ENCODE measurements at regions not wholly inside any gene's neighbourhood (a gene's known extent, or its start where the extent isn't known, plus 50 kb on each side); places are given as distances from the start of the nearest gene placed in this dataset.
"Not testable (repeated sequence)": the region's sequence is repeated elsewhere in the genome, so short reads cannot be mapped to it uniquely, and the experiment has no call there.

DNA sequence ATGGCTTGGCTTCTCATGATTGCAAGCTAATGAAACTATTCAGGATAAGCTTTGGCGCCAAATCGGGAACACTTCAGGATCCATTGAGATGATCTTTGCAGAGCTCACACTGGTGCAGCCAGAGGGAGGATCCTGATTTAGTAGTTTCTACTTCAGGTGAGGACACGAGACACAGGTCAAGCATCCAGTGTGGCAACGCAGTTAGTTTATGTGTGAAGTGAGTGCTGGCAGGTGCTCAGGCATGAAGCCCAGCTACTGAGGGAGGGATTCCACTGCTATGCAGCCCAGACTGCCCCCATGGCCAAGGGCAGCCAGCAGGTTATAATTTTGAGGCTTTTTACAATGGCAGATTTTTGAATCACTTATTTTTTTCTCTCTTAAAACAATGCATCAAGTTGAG is 113.5 kb upstream of the PCED1B start:
- no peak overlapping the region for H2AK5ac ChIP-seq (ENCODE audit: low read length)
- H3K79me2 ChIP-seq (ENCODE audit: control insufficient read depth, insufficient read depth, low read length) = no peaks in the 10 kb centered on the region
- H3K18ac ChIP-seq (ENCODE audit: low read length) = no peak overlapping the region
- no peak overlapping the region for H2BK15ac ChIP-seq (replicated peaks; ENCODE audit: low read depth)
- H3K56ac ChIP-seq (ENCODE audit: low read length) = no peak overlapping the region
- no peak overlapping the region for H3K4me3 ChIP-seq (ENCODE audit: low read length)
- H3K36me3 ChIP-seq (ENCODE audit: control insufficient read depth, insufficient read depth, low read length) = no peaks in the 10 kb centered on the region
- no peaks in the 10 kb centered on the region for H3K79me1 ChIP-seq (ENCODE audit: low read length)
- WGBS (ENCODE audit: extremely low coverage, insufficient coverage, low lambda C conversion rate) = no CpG with 5 or more reads among the region's 4 CpGs
- no peak overlapping the region for H3K9ac ChIP-seq (ENCODE audit: low read length)
- H3K27ac ChIP-seq (ENCODE audit: low read depth, low read length) = no peak overlapping the region
- no peak overlapping the region for H2BK120ac ChIP-seq (ENCODE audit: low read depth, low read length)
- H4K8ac ChIP-seq (ENCODE audit: low read depth, low read length) = no peak overlapping the region
- no peak overlapping the region for H4K5ac ChIP-seq (ENCODE audit: low read length)
- no peak overlapping the region for H3K4me2 ChIP-seq (ENCODE audit: low read length)
- H3K27me3 ChIP-seq (ENCODE audit: insufficient read depth, low read length, poor library complexity) = no peaks in the 10 kb centered on the region
- peaks cover 4% of the 10 kb centered on the region for H3K4me1 ChIP-seq (ENCODE audit: control insufficient read depth, low read depth, low read length)
- no peak overlapping the region for H3K4ac ChIP-seq (ENCODE audit: low read depth, low read length)
- H2BK5ac ChIP-seq (ENCODE audit: low read length) = no peak overlapping the region
- H3K23ac ChIP-seq (ENCODE audit: low read length) = no peak overlapping the region
- no peak for DNase-seq

DNA sequence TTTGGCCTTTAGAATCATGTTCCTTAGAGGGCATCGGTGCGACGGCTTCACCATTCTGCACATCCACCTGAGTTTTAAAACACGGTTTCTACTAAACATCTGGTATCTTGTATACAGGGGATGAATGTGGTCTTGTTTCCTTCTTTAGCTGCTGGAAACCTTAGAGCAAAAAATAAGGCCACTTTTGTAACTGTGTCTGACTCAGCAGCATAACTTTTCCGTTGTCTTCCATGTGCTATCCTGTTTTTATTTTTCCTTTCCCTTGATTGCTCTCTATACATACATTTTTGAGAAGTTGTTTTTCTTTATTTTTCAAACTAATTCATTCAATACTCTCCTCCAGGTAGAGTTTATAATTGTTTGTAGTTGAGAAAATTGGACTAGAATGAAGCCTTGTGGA is 108.8 kb upstream of the PCED1B start:
- Histone ChIP-seq H3K79me1 (ENCODE audit: low read length) (no peaks in the 10 kb centered on the region), H3K27ac (ENCODE audit: low read depth, low read length) (no peak overlapping the region), H2BK15ac (replicated peaks; ENCODE audit: low read depth) (no peak overlapping the region), H2AK5ac (ENCODE audit: low read length) (no peak overlapping the region), H2BK5ac (ENCODE audit: low read length) (no peak overlapping the region), H3K9ac (ENCODE audit: low read length) (no peak overlapping the region), H3K4ac (ENCODE audit: low read depth, low read length) (no peak overlapping the region), H3K36me3 (ENCODE audit: control insufficient read depth, insufficient read depth, low read length) (no peaks in the 10 kb centered on the region), H3K79me2 (ENCODE audit: control insufficient read depth, insufficient read depth, low read length) (no peaks in the 10 kb centered on the region), H3K56ac (ENCODE audit: low read length) (no peak overlapping the region), H3K27me3 (ENCODE audit: insufficient read depth, low read length, poor library complexity) (no peaks in the 10 kb centered on the region), H2BK120ac (ENCODE audit: low read depth, low read length) (no peak overlapping the region), H3K4me1 (ENCODE audit: control insufficient read depth, low read depth, low read length) (no peaks in the 10 kb centered on the region), H3K4me2 (ENCODE audit: low read length) (no peak overlapping the region), H3K18ac (ENCODE audit: low read length) (no peak overlapping the region), H4K5ac (ENCODE audit: low read length) (no peak overlapping the region), H4K8ac (ENCODE audit: low read depth, low read length) (no peak overlapping the region), H3K23ac (ENCODE audit: low read length) (no peak overlapping the region), H3K4me3 (ENCODE audit: low read length) (no peak overlapping the region)
- no CpG with 5 or more reads among the region's 5 CpGs for WGBS (ENCODE audit: extremely low coverage, insufficient coverage, low lambda C conversion rate)
- DNase-seq = no peak

DNA sequence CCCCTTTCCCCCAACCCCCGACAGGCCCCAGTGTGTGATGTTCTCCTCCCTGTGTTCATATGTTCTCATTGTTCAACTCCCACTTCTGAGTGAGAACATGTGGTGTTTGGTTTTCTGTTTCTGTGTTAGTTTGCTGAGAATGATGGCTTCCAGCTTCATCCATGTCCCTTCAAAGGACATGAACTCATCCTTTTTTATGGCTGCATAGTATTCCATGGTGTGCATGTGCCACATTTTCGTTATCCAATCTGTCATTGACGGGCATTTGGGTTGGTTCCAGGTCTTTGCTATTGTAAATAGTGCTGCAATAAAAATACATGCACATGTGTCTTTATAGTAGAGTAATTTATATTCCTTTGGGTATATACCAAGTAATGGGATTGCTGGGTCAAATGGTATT is 105.5 kb upstream of the PCED1B start:
- H3K23ac ChIP-seq (ENCODE audit: low read length); H4K5ac ChIP-seq (ENCODE audit: low read length); H3K4me3 ChIP-seq (ENCODE audit: low read length); H3K79me2 ChIP-seq (ENCODE audit: control insufficient read depth, insufficient read depth, low read length); H3K79me1 ChIP-seq (ENCODE audit: low read length); H2BK15ac ChIP-seq (replicated peaks; ENCODE audit: low read depth); H3K56ac ChIP-seq (ENCODE audit: low read length); H3K4me1 ChIP-seq (ENCODE audit: control insufficient read depth, low read depth, low read length); H4K8ac ChIP-seq (ENCODE audit: low read depth, low read length); H3K4ac ChIP-seq (ENCODE audit: low read depth, low read length); H3K36me3 ChIP-seq (ENCODE audit: control insufficient read depth, insufficient read depth, low read length); H3K27me3 ChIP-seq (ENCODE audit: insufficient read depth, low read length, poor library complexity); H3K9ac ChIP-seq (ENCODE audit: low read length); H2BK120ac ChIP-seq (ENCODE audit: low read depth, low read length); H3K4me2 ChIP-seq (ENCODE audit: low read length); H3K18ac ChIP-seq (ENCODE audit: low read length); H2AK5ac ChIP-seq (ENCODE audit: low read length); H2BK5ac ChIP-seq (ENCODE audit: low read length); DNase-seq; H3K27ac ChIP-seq (ENCODE audit: low read depth, low read length): not testable (repeated sequence)
- WGBS (ENCODE audit: extremely low coverage, insufficient coverage, low lambda C conversion rate) = no CpG with 5 or more reads among the region's 3 CpGs

DNA sequence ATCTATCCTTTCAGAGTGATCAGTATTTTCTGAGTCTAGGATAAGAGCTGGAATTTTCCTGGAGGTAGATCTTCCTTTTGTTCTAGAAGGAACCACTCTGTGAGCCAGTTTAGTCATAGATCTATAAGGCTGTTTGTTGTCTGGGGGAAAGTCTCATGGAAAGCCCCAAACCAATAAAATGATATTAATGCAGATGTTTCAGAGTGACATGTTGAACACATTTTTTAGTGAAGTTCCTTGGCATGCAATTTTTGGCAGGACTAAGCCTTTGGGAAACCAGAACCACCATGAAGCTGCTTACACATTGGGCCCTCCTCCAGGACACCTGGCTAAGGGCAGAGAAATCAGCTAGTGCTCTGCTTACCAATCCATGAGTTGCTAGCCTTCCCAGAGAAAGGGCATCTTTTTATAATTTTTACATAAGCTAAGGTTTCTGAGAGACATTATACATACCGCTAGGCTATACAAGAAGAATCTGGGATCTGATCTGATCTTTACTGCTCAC is 101.5 kb upstream of the PCED1B start:
- H3K23ac ChIP-seq (ENCODE audit: low read length) = no peak overlapping the region
- no peak overlapping the region for H2BK120ac ChIP-seq (ENCODE audit: low read depth, low read length)
- no peaks in the 10 kb centered on the region for H3K36me3 ChIP-seq (ENCODE audit: control insufficient read depth, insufficient read depth, low read length)
- H3K27me3 ChIP-seq (ENCODE audit: insufficient read depth, low read length, poor library complexity) = no peaks in the 10 kb centered on the region
- H4K8ac ChIP-seq (ENCODE audit: low read depth, low read length) = no peak overlapping the region
- H3K18ac ChIP-seq (ENCODE audit: low read length) = no peak overlapping the region
- no peak for DNase-seq
- no peaks in the 10 kb centered on the region for H3K79me2 ChIP-seq (ENCODE audit: control insufficient read depth, insufficient read depth, low read length)
- H2BK5ac ChIP-seq (ENCODE audit: low read length) = no peak overlapping the region
- H2BK15ac ChIP-seq (replicated peaks; ENCODE audit: low read depth) = no peak overlapping the region
- no peak overlapping the region for H3K9ac ChIP-seq (ENCODE audit: low read length)
- H3K4me2 ChIP-seq (ENCODE audit: low read length) = no peak overlapping the region
- H4K5ac ChIP-seq (ENCODE audit: low read length) = no peak overlapping the region
- WGBS (ENCODE audit: extremely low coverage, insufficient coverage, low lambda C conversion rate) = no CpG with 5 or more reads among the region's 1 CpG
- no peak overlapping the region for H3K27ac ChIP-seq (ENCODE audit: low read depth, low read length)
- no peak overlapping the region for H3K4ac ChIP-seq (ENCODE audit: low read depth, low read length)
- H3K56ac ChIP-seq (ENCODE audit: low read length) = no peak overlapping the region
- H3K4me1 ChIP-seq (ENCODE audit: control insufficient read depth, low read depth, low read length) = no peaks in the 10 kb centered on the region
- H2AK5ac ChIP-seq (ENCODE audit: low read length) = no peak overlapping the region
- H3K4me3 ChIP-seq (ENCODE audit: low read length) = no peak overlapping the region
- no peaks in the 10 kb centered on the region for H3K79me1 ChIP-seq (ENCODE audit: low read length)

DNA sequence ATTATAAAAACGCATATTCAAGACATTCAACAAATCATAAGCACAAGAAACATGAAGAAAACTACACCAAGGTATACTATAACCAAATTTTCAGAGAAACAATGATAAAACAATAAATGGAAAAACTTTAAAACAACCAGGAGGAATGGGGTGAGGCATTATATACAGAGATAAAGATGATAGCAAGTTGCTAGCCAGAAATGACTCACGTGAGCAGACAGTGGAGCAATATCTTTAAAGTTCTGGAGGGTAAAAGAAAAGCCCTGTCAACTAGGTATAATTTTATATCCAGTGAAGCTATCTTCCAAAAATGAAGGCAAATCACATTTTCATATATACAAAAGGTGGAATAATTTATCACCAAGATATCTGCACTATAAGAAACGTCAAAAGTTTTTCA is 97.8 kb upstream of the PCED1B start:
- H3K56ac ChIP-seq (ENCODE audit: low read length) = no peak overlapping the region
- H3K36me3 ChIP-seq (ENCODE audit: control insufficient read depth, insufficient read depth, low read length) = no peaks in the 10 kb centered on the region
- no peak overlapping the region for H2BK15ac ChIP-seq (replicated peaks; ENCODE audit: low read depth)
- no peak overlapping the region for H3K4ac ChIP-seq (ENCODE audit: low read depth, low read length)
- H3K4me2 ChIP-seq (ENCODE audit: low read length) = no peak overlapping the region
- no peak overlapping the region for H4K5ac ChIP-seq (ENCODE audit: low read length)
- H2BK120ac ChIP-seq (ENCODE audit: low read depth, low read length) = no peak overlapping the region
- no peaks in the 10 kb centered on the region for H3K79me2 ChIP-seq (ENCODE audit: control insufficient read depth, insufficient read depth, low read length)
- no peaks in the 10 kb centered on the region for H3K4me1 ChIP-seq (ENCODE audit: control insufficient read depth, low read depth, low read length)
- H3K27ac ChIP-seq (ENCODE audit: low read depth, low read length) = no peak overlapping the region
- H3K79me1 ChIP-seq (ENCODE audit: low read length) = no peaks in the 10 kb centered on the region
- H3K27me3 ChIP-seq (ENCODE audit: insufficient read depth, low read length, poor library complexity) = no peaks in the 10 kb centered on the region
- H3K18ac ChIP-seq (ENCODE audit: low read length) = no peak overlapping the region
- H3K9ac ChIP-seq (ENCODE audit: low read length) = no peak overlapping the region
- no peak overlapping the region for H4K8ac ChIP-seq (ENCODE audit: low read depth, low read length)
- H2AK5ac ChIP-seq (ENCODE audit: low read length) = no peak overlapping the region
- H2BK5ac ChIP-seq (ENCODE audit: low read length) = no peak overlapping the region
- no peak for DNase-seq
- no peak overlapping the region for H3K23ac ChIP-seq (ENCODE audit: low read length)
- no peak overlapping the region for H3K4me3 ChIP-seq (ENCODE audit: low read length)
- no CpG with 5 or more reads among the region's 3 CpGs for WGBS (ENCODE audit: extremely low coverage, insufficient coverage, low lambda C conversion rate)

DNA sequence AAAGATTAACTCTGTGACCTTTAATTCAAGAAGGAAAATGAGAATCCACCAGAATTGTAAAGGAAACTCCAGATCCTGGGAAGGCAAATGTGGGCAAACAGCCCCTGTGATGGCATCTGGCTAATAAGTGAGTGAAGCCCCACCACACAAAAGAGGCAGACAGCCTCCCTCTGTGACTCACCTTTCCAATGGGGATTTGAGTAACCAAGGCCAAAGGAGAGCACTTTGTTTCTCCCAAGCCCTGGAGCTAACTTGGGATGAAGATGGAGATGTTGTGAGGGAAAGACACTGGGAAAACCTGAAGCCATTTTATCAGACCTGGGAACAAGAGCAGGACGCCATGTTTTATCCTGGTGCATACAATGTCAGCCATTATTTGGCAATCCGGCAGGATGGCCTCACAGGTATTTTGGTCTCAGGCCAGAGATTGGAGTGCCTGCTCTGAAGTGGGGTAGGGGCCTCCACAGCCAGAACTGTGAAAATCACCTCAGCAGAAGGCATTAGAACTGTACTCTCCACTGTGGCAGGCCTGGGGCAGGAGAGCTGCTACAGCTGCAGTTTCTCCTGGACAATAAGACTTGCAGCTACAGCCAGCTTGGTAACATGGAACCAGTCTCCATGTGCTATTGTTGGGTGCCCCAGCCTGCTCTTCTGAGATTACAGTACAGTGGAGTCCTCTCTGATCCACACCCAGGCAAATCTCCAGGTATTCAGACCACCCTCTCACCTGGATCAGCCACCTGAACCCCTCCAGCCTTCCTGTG is 96.6 kb upstream of the PCED1B start:
- no peak overlapping the region for H3K27ac ChIP-seq (ENCODE audit: low read depth, low read length)
- DNase-seq = no peak
- WGBS (ENCODE audit: extremely low coverage, insufficient coverage, low lambda C conversion rate) = no CpG with 5 or more reads among the region's 2 CpGs

More for the DNA sequence above, 96.6 kb upstream of the PCED1B start:
- Histone ChIP-seq H4K8ac (ENCODE audit: low read depth, low read length) (no peak overlapping the region), H3K79me1 (ENCODE audit: low read length) (no peaks in the 10 kb centered on the region), H3K23ac (ENCODE audit: low read length) (no peak overlapping the region), H3K4me2 (ENCODE audit: low read length) (no peak overlapping the region), H3K4me1 (ENCODE audit: control insufficient read depth, low read depth, low read length) (no peaks in the 10 kb centered on the region), H3K79me2 (ENCODE audit: control insufficient read depth, insufficient read depth, low read length) (no peaks in the 10 kb centered on the region), H3K4ac (ENCODE audit: low read depth, low read length) (no peak overlapping the region), H3K9ac (ENCODE audit: low read length) (no peak overlapping the region), H2AK5ac (ENCODE audit: low read length) (no peak overlapping the region), H3K27me3 (ENCODE audit: insufficient read depth, low read length, poor library complexity) (no peaks in the 10 kb centered on the region), H3K56ac (ENCODE audit: low read length) (no peak overlapping the region), H3K4me3 (ENCODE audit: low read length) (no peak overlapping the region), H2BK15ac (replicated peaks; ENCODE audit: low read depth) (no peak overlapping the region), H4K5ac (ENCODE audit: low read length) (no peak overlapping the region), H3K18ac (ENCODE audit: low read length) (no peak overlapping the region), H3K36me3 (ENCODE audit: control insufficient read depth, insufficient read depth, low read length) (no peaks in the 10 kb centered on the region), H2BK5ac (ENCODE audit: low read length) (no peak overlapping the region), H2BK120ac (ENCODE audit: low read depth, low read length) (no peak overlapping the region)

All from mesendoderm (in vitro differentiated cells).